PC-9 (cell line): ENCODE measurements at regions not wholly inside any gene's neighbourhood (a gene's known extent, or its start where the extent isn't known, plus 50 kb on each side); places are given as distances from the start of the nearest gene placed in this dataset.

Experiments
- BruUV-seq: library from RNA; stranded (reverse); fragments of 400-500 nt; replicated peaks from 2 replicates; lab custom pipeline; 2021; lab: Mats Ljungman, UMichigan
- CTCF ChIA-PET: fragments of 300-600 bp; sonication (Branson Sonifier 250); formaldehyde crosslinking; loops from one replicate; lab custom pipeline; 2022; ENCODE audit warnings: antibody characterized with exemption; lab: Charles Lee
- POLR2A ChIA-PET: fragments of 300-600 bp; sonication (Branson Sonifier 250); formaldehyde crosslinking; loops from one replicate; lab custom pipeline; 2022; ENCODE audit warnings: antibody characterized with exemption; ENCODE audit not compliant: unreplicated experiment; lab: Charles Lee
- DNase-seq, 2 experiments: peaks; one replicate each; pipeline versions ENCODE4 v3.0.0 to v3.0.0-alpha.2; 2015 to 2022; ENCODE audit warnings: mixed read lengths in 1 of 2
- H2AFZ ChIP-seq: fragments of 200-600 bp; sonication (generic); 2 replicates; pipeline ENCODE4 v1.8.1; 2017; ENCODE audit warnings: antibody characterized with exemption
- H3F3A ChIP-seq: fragments of 200-600 bp; sonication (generic); 2 replicates; pipeline ENCODE4 v1.8.1; 2017; ENCODE audit warnings: antibody characterized with exemption, mild to moderate bottlenecking, low read depth; ENCODE audit not compliant: insufficient read depth
- H3K27ac ChIP-seq: fragments of 200-600 bp; sonication (generic); 2 replicates; pipeline ENCODE4 v1.6.1; 2016; ENCODE audit warnings: mixed run types
- H3K27me3 ChIP-seq: fragments of 200-600 bp; sonication (generic); 2 replicates; pipeline ENCODE4 v1.6.1; 2016; ENCODE audit warnings: low read depth, mixed run types; ENCODE audit not compliant: insufficient read depth
- H3K36me3 ChIP-seq: fragments of 200-600 bp; sonication (generic); 2 replicates; pipeline ENCODE4 v1.6.1; 2016; ENCODE audit warnings: low read depth, mixed run types
- H3K4me1 ChIP-seq: fragments of 200-600 bp; sonication (generic); replicated peaks from 2 replicates; pipeline ENCODE4 v1.6.1; 2016; ENCODE audit warnings: mixed run types; ENCODE audit not compliant: insufficient read depth
- H3K4me2 ChIP-seq: fragments of 200-600 bp; sonication (generic); 2 replicates; pipeline ENCODE4 v1.6.1; 2017; ENCODE audit warnings: mixed run types
- H3K4me3 ChIP-seq: fragments of 200-600 bp; sonication (generic); 2 replicates; pipeline ENCODE4 v1.6.1; 2016; ENCODE audit warnings: mixed run types
- H3K79me2 ChIP-seq: fragments of 200-600 bp; sonication (generic); 2 replicates; pipeline ENCODE4 v1.6.1; 2017; ENCODE audit warnings: low read depth, mixed run types
- H3K9me2 ChIP-seq: fragments of 200-600 bp; sonication (generic); 2 replicates; pipeline ENCODE4 v1.8.1; 2017; ENCODE audit warnings: mild to moderate bottlenecking; ENCODE audit not compliant: insufficient read depth
- H3K9me3 ChIP-seq: fragments of 200-600 bp; sonication (generic); 2 replicates; pipeline ENCODE4 v1.8.1; 2016; ENCODE audit warnings: low read depth; ENCODE audit not compliant: insufficient read depth
- H4K20me1 ChIP-seq: fragments of 200-600 bp; sonication (generic); 2 replicates; pipeline ENCODE4 v1.8.1; 2017; ENCODE audit not compliant: insufficient read depth
- EZH2 ChIP-seq: fragments of 200-600 bp; sonication (generic); IDR thresholded peaks from 2 replicates; pipeline ENCODE4 v1.8.0; 2017; ENCODE audit warnings: antibody characterized with exemption, low read depth
- intact Hi-C: fragments of 100-400 bp; cut with micrococcal nuclease; formaldehyde crosslinking; loops from one replicate; pipeline ENCODE4 v1.10.0; 2022; ENCODE audit not compliant: unreplicated experiment
- TF ChIP-seq, protein P1 (sequence below): fragments of 200-600 bp; sonication (generic); conservative IDR thresholded peaks from 2 replicates; pipeline ENCODE4 v1.6.1; 2017; ENCODE audit warnings: mixed run types, antibody characterized with exemption, mild to moderate bottlenecking, moderate library complexity

DNA sequence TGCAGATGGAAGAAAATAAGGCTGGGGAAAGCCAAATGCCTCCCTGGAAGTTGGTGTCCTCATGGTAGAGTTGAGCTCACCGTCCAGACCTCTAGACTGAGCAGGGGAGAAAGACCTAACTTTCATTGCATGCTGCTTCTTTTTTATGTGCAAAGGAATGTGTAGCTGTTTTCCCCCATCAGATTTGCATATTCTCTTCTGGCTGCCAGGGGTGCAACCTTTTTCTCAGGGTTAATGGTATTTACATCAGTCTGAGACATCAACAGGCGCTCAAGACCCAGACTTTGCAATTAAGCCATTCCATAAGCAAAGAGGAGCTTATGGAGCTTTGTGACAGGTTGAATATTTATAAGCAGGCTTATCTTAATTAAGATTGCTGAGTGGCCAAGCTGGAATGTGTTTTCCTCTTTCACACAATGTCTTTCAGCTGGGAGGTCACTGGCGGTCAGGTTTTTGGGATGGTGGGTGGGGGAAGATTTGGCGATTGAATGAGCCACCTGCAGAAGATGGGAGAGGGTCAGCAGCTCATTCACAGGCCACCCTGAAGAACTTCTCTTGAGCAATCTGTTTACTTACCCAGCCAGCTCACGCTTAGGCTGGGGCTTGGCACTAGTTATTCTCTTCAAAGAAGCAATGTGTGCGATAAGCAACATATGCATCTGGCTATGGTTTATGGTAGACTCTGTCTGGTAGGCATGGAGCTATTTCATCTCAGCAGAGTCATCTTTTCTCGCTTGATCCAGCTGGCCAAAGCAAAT lies 88.6 kb downstream of the SCP2D1 start:
- Histone ChIP-seq H3K9me3 (peaks cover 7% of the 10 kb centered on the region), H2AFZ (no peak overlapping the region), H3K79me2 (no peaks in the 10 kb centered on the region), H3K4me2 (peak overlapping the region; percentile 60), H3K4me1 (peaks cover 30% of the 10 kb centered on the region), H3K4me3 (no peak overlapping the region), H3K27ac (peak overlapping the region; percentile 78), H4K20me1 (no peaks in the 10 kb centered on the region), H3K27me3 (no peaks in the 10 kb centered on the region), H3K9me2 (no peaks in the 10 kb centered on the region), H3F3A (peaks cover 18% of the 10 kb centered on the region; the same call in 1 of the 2 replicates), H3K36me3 (no peaks in the 10 kb centered on the region)
- POLR2A ChIA-PET, result no interaction called here
- BruUV-seq, result no TSS peak
- TF ChIP-seq, protein P1, sequence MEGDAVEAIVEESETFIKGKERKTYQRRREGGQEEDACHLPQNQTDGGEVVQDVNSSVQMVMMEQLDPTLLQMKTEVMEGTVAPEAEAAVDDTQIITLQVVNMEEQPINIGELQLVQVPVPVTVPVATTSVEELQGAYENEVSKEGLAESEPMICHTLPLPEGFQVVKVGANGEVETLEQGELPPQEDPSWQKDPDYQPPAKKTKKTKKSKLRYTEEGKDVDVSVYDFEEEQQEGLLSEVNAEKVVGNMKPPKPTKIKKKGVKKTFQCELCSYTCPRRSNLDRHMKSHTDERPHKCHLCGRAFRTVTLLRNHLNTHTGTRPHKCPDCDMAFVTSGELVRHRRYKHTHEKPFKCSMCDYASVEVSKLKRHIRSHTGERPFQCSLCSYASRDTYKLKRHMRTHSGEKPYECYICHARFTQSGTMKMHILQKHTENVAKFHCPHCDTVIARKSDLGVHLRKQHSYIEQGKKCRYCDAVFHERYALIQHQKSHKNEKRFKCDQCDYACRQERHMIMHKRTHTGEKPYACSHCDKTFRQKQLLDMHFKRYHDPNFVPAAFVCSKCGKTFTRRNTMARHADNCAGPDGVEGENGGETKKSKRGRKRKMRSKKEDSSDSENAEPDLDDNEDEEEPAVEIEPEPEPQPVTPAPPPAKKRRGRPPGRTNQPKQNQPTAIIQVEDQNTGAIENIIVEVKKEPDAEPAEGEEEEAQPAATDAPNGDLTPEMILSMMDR, result no peak
- no peak for TF ChIP-seq EZH2
- intact Hi-C loops, result no loop called here
- CTCF ChIA-PET, result no interaction called here
- peak; percentile 8 to 96 for DNase-seq

GRCh38 chr20:18904192-18904591 lies 90.6 kb downstream of the SCP2D1 start:
- no peak overlapping the region for H3K4me3 ChIP-seq
- no peaks in the 10 kb centered on the region for H3K9me2 ChIP-seq
- ChIA-PET POLR2A (no interaction called here), CTCF (no interaction called here)
- H3K79me2 ChIP-seq, result no peaks in the 10 kb centered on the region
- no peaks in the 10 kb centered on the region for H3K36me3 ChIP-seq
- H3K27ac ChIP-seq, result no peak overlapping the region
- no TSS peak for BruUV-seq
- no peak overlapping the region for H3K4me2 ChIP-seq
- intact Hi-C loops, result no loop called here
- peaks cover 18% of the 10 kb centered on the region; the same call in 1 of the 2 replicates for H3F3A ChIP-seq
- DNase-seq, result no peak
- no peaks in the 10 kb centered on the region for H3K27me3 ChIP-seq
- TF ChIP-seq EZH2, result no peak
- H3K9me3 ChIP-seq, result peaks cover 7% of the 10 kb centered on the region
- no peak overlapping the region for H2AFZ ChIP-seq
- peaks cover 30% of the 10 kb centered on the region for H3K4me1 ChIP-seq
- H4K20me1 ChIP-seq, result no peaks in the 10 kb centered on the region

DNA sequence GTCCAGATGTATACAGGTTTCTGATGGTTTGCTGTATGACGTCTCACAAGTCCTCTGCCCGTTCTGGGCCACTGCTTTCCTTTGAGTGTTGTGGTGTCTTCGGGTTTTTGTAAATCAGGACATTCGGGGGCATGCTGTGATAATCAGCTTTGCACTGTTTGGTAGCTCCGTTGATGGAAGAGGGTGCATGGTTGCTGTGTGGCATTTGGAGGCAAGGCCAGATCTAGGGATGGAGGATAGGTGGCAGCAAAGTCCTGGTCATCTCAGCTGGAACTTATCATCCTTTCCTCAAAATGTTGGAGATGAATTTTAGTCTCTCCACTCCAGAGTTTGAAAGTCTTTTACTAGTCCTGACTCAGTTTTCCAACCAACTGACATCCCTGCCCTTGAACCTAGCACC lies 91.0 kb downstream of the SCP2D1 start:
- Histone ChIP-seq H2AFZ (no peak overlapping the region), H3K9me3 (peaks cover 7% of the 10 kb centered on the region), H4K20me1 (no peaks in the 10 kb centered on the region), H3K36me3 (no peaks in the 10 kb centered on the region), H3K27me3 (no peaks in the 10 kb centered on the region), H3K9me2 (no peaks in the 10 kb centered on the region), H3K4me1 (peaks cover 30% of the 10 kb centered on the region), H3F3A (peaks cover 18% of the 10 kb centered on the region; the same call in 1 of the 2 replicates), H3K4me3 (no peak overlapping the region), H3K4me2 (no peak overlapping the region), H3K79me2 (no peaks in the 10 kb centered on the region), H3K27ac (no peak overlapping the region)
- TF ChIP-seq, protein P1, result peak; percentile 23; the same call in 1 of the 2 replicates
- TF ChIP-seq EZH2, result no peak
- no TSS peak for BruUV-seq
- ChIA-PET CTCF (no interaction called here), POLR2A (no interaction called here)
- intact Hi-C loops, result no loop called here
- DNase-seq, result no peak
